ENCODE measurements at regions not wholly inside any gene's neighbourhood (a gene's known extent, or its start where the extent isn't known, plus 50 kb on each side); places are given as distances from the start of the nearest gene placed in this dataset.

DNA sequence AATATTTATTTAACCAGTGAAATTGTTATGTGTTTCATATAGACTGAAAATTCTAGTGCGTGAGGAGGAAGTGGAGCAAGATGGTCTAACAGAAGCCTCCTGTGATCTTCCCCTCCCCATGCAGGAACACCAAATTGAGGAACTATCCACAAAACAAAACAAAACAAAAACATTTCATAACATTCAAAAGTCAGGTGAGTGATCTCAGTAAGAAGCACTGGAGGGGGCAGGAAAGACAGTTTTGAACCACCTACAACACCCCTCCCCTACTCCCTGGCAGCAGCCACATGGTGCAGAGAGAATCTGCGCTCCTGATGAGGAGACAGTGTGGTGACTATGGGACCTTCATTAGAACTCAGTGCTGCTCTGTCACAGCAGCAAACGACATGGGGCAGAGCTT, 221.9 kb upstream of the SEMA3C start:
- ChIA-PET POLR2A (interaction anchor here (0.6 kb wide), 1 partner anchor 162 kb away, joined by 3 read pairs; no protein-coding TSS in a partner anchor), CTCF (interaction anchor here (0.6 kb wide), 1 partner anchor 281 kb away, joined by 3 read pairs; no protein-coding TSS in a partner anchor)
- intact Hi-C loops (cut with micrococcal nuclease), result no loop called here
- Mint-ChIP-seq H3K27ac (ENCODE audit: low read depth, unreplicated experiment) (no peak overlapping the region), H3K4me1 (ENCODE audit: insufficient read depth, unreplicated experiment) (no peaks in the 10 kb centered on the region), H3K4me3 (ENCODE audit: unreplicated experiment) (no peak overlapping the region), H3K9me3 (ENCODE audit: unreplicated experiment) (no peaks in the 10 kb centered on the region), H3K36me3 (ENCODE audit: insufficient read depth, unreplicated experiment) (peaks cover 2% of the 10 kb centered on the region), H3K27me3 (ENCODE audit: insufficient read depth, unreplicated experiment) (no peaks in the 10 kb centered on the region)
- no peak for TF ChIP-seq CTCF (IDR thresholded peaks at IDR 0.05; ENCODE audit: unreplicated experiment)
- no TSS peak for BruUV-seq (replicated peaks)
- no peak for DNase-seq (ENCODE audit: unreplicated experiment)

DNA sequence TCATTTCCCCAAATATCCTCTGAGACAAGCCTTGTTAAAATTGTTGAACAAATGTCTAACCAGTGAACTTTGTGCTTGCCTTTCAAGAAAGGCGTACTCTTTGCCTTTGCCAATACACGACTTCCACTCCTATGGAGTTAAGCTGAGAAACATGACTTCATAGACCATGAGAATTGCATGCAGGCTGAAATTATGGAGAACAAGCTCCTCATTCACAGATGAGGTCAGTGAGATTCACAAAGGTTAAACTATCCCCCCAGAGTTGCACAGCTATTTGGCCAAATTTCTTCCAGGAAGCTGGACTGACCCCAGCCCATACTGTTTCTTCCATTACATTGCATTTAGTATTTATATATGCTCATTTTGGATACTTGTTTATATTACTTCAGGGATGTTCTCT, 221.4 kb upstream of the SEMA3C start:
- intact Hi-C loops (cut with micrococcal nuclease), result no loop called here
- Mint-ChIP-seq H3K4me1 (ENCODE audit: insufficient read depth, unreplicated experiment) (no peaks in the 10 kb centered on the region), H3K4me3 (ENCODE audit: unreplicated experiment) (no peak overlapping the region), H3K36me3 (ENCODE audit: insufficient read depth, unreplicated experiment) (no peaks in the 10 kb centered on the region), H3K27ac (ENCODE audit: low read depth, unreplicated experiment) (no peak overlapping the region), H3K9me3 (ENCODE audit: unreplicated experiment) (no peaks in the 10 kb centered on the region), H3K27me3 (ENCODE audit: insufficient read depth, unreplicated experiment) (no peaks in the 10 kb centered on the region)
- DNase-seq (ENCODE audit: unreplicated experiment), result no peak
- BruUV-seq (replicated peaks), result no TSS peak
- ChIA-PET POLR2A (interaction anchor here (0.6 kb wide), 1 partner anchor 163 kb away, joined by 3 read pairs; no protein-coding TSS in a partner anchor), CTCF (interaction anchor here (0.6 kb wide), 1 partner anchor 280 kb away, joined by 3 read pairs; no protein-coding TSS in a partner anchor)
- no peak for TF ChIP-seq CTCF (IDR thresholded peaks at IDR 0.05; ENCODE audit: unreplicated experiment)

DNA sequence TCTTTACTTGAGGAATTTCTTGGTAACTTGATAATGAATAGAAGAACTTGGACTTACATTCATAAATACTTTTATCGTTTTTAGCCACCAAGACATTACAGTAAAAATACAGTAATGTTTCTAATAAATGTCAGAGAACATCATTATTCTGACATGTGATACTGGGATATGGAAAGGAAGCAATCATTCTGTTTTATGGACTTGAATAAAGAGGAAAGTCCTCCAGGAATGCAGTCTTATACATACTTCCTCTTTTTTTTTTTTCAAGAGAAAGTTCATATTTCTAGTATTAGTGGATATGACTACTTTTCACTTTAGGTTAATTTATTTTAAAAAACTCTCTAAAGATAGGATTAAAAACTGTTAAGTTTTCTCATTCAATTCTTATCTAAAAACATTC, 220.0 kb upstream of the SEMA3C start:
- intact Hi-C loops (cut with micrococcal nuclease), result no loop called here
- H3K9me3 Mint-ChIP-seq (ENCODE audit: unreplicated experiment), result no peaks in the 10 kb centered on the region
- no TSS peak for BruUV-seq (replicated peaks)
- ChIA-PET POLR2A (no interaction called here), CTCF (no interaction called here)
- no peaks in the 10 kb centered on the region for H3K36me3 Mint-ChIP-seq (ENCODE audit: insufficient read depth, unreplicated experiment)
- no peak overlapping the region for H3K27ac Mint-ChIP-seq (ENCODE audit: low read depth, unreplicated experiment)
- DNase-seq (ENCODE audit: unreplicated experiment), result no peak
- no peak for TF ChIP-seq CTCF (IDR thresholded peaks at IDR 0.05; ENCODE audit: unreplicated experiment)
- H3K4me1 Mint-ChIP-seq (ENCODE audit: insufficient read depth, unreplicated experiment), result no peaks in the 10 kb centered on the region
- H3K4me3 Mint-ChIP-seq (ENCODE audit: unreplicated experiment), result no peak overlapping the region
- no peaks in the 10 kb centered on the region for H3K27me3 Mint-ChIP-seq (ENCODE audit: insufficient read depth, unreplicated experiment)

DNA sequence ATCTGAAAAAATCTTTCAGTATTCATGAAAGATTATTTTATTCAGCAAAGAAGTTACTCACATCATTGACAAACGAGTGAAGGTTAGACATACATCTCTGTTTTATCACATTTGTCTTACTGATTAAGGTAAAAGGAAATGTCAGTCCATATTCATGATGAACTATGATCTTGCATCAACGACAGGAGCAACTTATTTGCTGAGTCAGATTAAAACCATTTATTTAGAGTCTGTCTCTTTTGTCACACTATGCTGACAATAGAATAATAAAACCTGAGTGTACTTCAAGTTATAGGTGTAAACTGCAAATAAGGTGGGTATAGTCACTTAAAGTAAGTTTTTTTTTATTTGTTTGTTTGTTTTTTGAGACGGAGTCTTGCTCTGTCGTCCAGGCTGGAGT, 216.5 kb upstream of the SEMA3C start:
- Mint-ChIP-seq H3K4me3 (ENCODE audit: unreplicated experiment) (no peak overlapping the region), H3K9me3 (ENCODE audit: unreplicated experiment) (no peaks in the 10 kb centered on the region), H3K36me3 (ENCODE audit: insufficient read depth, unreplicated experiment) (no peaks in the 10 kb centered on the region), H3K27ac (ENCODE audit: low read depth, unreplicated experiment) (no peak overlapping the region), H3K4me1 (ENCODE audit: insufficient read depth, unreplicated experiment) (no peaks in the 10 kb centered on the region), H3K27me3 (ENCODE audit: insufficient read depth, unreplicated experiment) (no peaks in the 10 kb centered on the region)
- POLR2A ChIA-PET, result no interaction called here
- no peak for TF ChIP-seq CTCF (IDR thresholded peaks at IDR 0.05; ENCODE audit: unreplicated experiment)
- no TSS peak for BruUV-seq (replicated peaks)
- no peak for DNase-seq (ENCODE audit: unreplicated experiment)
- intact Hi-C loops (cut with micrococcal nuclease), result no loop called here
- CTCF ChIA-PET, result no interaction called here
